ENCODE measurements at regions not wholly inside any gene's neighbourhood (a gene's known extent, or its start where the extent isn't known, plus 50 kb on each side); places are given as distances from the start of the nearest gene placed in this dataset.

GRCh38 chr1:58310469-58310868 is 236.1 kb downstream of the OMA1 start:
- Mint-ChIP-seq H3K27ac (no peak overlapping the region), H3K27me3 (no peaks in the 10 kb centered on the region), H3K9me3 (ENCODE audit: insufficient read depth) (no peaks in the 10 kb centered on the region), H3K4me3 (no peak overlapping the region), H3K4me1 (no peaks in the 10 kb centered on the region)
- Histone ChIP-seq H3K9ac (ENCODE audit: low read length) (no peak overlapping the region), H3K27me3 (replicated peaks in 1 of 4; ENCODE audit: control extremely low read depth in 1 of 4, control insufficient read depth in 3 of 4, insufficient read depth in 4 of 4, low read length in 3 of 4) (no peaks in the 10 kb centered on the region), H3K9me3 (ENCODE audit: control extremely low read depth in 1 of 3, control insufficient read depth in 2 of 3, insufficient read depth in 1 of 3, low read length in 2 of 3) (no peaks in the 10 kb centered on the region), H3K4me1 (ENCODE audit: control insufficient read depth in 2 of 2, insufficient read depth in 2 of 2, low read length in 2 of 2) (no peaks in the 10 kb centered on the region), H4K20me1 (ENCODE audit: control insufficient read depth, insufficient read depth, low read length, poor library complexity, severe bottlenecking) (no peaks in the 10 kb centered on the region), H2AFZ (ENCODE audit: insufficient read depth, low read depth, low read length, poor library complexity, severe bottlenecking) (no peak overlapping the region), H3K27ac (ENCODE audit: low read length in 2 of 2) (no peak overlapping the region), H3K79me2 (ENCODE audit: control insufficient read depth, insufficient read depth, low read length) (no peaks in the 10 kb centered on the region), H3K4me3 (ENCODE audit: control extremely low read depth in 1 of 5, extremely low read depth in 1 of 5, insufficient read depth in 1 of 5, low read depth in 2 of 5, low read length in 4 of 5) (no peak overlapping the region), H3K36me3 (replicated peaks in 1 of 2; ENCODE audit: control extremely low read depth in 1 of 2, control insufficient read depth in 1 of 2, extremely low read depth in 1 of 2, insufficient read depth in 2 of 2, low read length in 1 of 2) (no peaks in the 10 kb centered on the region), H3K4me2 (replicated peaks; ENCODE audit: low read depth, low read length, poor library complexity, severe bottlenecking) (no peak overlapping the region)
- CTCF ChIA-PET = no interaction called here
- 100% methylated on average over 1 of the region's 2 CpGs for WGBS (ENCODE audit: insufficient coverage)
- ATAC-seq (ENCODE audit: low read depth) = no peak
- intact Hi-C loops (cut with micrococcal nuclease) = no loop called here
- POLR2A ChIA-PET = no interaction called here
- no peak for DNase-seq
- TF ChIP-seq EZH2 (IDR thresholded peaks at IDR 0.05; ENCODE audit: borderline replicate concordance, insufficient read depth, low read depth, low read length, poor library complexity, severe bottlenecking) = no peak
- TF ChIP-seq, protein P1, sequence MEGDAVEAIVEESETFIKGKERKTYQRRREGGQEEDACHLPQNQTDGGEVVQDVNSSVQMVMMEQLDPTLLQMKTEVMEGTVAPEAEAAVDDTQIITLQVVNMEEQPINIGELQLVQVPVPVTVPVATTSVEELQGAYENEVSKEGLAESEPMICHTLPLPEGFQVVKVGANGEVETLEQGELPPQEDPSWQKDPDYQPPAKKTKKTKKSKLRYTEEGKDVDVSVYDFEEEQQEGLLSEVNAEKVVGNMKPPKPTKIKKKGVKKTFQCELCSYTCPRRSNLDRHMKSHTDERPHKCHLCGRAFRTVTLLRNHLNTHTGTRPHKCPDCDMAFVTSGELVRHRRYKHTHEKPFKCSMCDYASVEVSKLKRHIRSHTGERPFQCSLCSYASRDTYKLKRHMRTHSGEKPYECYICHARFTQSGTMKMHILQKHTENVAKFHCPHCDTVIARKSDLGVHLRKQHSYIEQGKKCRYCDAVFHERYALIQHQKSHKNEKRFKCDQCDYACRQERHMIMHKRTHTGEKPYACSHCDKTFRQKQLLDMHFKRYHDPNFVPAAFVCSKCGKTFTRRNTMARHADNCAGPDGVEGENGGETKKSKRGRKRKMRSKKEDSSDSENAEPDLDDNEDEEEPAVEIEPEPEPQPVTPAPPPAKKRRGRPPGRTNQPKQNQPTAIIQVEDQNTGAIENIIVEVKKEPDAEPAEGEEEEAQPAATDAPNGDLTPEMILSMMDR (IDR thresholded peaks at IDR 0.05) = no peak

GRCh38 chr1:58308206-58308605 is 238.3 kb downstream of the OMA1 start:
- H3K9ac ChIP-seq (ENCODE audit: low read length) = no peak overlapping the region
- no peak overlapping the region for H3K27ac Mint-ChIP-seq
- no peak for DNase-seq
- ATAC-seq (ENCODE audit: low read depth) = no peak
- H3K36me3 ChIP-seq (replicated peaks in 1 of 2; ENCODE audit: control extremely low read depth in 1 of 2, control insufficient read depth in 1 of 2, extremely low read depth in 1 of 2, insufficient read depth in 2 of 2, low read length in 1 of 2) = no peaks in the 10 kb centered on the region
- WGBS (ENCODE audit: insufficient coverage) = no CpG with 5 or more reads among the region's 1 CpG
- no peak overlapping the region for H3K4me3 Mint-ChIP-seq
- CTCF ChIA-PET = no interaction called here
- H3K27ac ChIP-seq (ENCODE audit: low read length in 2 of 2) = no peak overlapping the region
- H3K9me3 Mint-ChIP-seq (ENCODE audit: insufficient read depth) = no peaks in the 10 kb centered on the region
- H3K9me3 ChIP-seq (ENCODE audit: control extremely low read depth in 1 of 3, control insufficient read depth in 2 of 3, insufficient read depth in 1 of 3, low read length in 2 of 3) = no peaks in the 10 kb centered on the region
- no peaks in the 10 kb centered on the region for H3K79me2 ChIP-seq (ENCODE audit: control insufficient read depth, insufficient read depth, low read length)
- intact Hi-C loops (cut with micrococcal nuclease) = no loop called here
- no peaks in the 10 kb centered on the region for H3K27me3 ChIP-seq (replicated peaks in 1 of 4; ENCODE audit: control extremely low read depth in 1 of 4, control insufficient read depth in 3 of 4, insufficient read depth in 4 of 4, low read length in 3 of 4)
- no peaks in the 10 kb centered on the region for H4K20me1 ChIP-seq (ENCODE audit: control insufficient read depth, insufficient read depth, low read length, poor library complexity, severe bottlenecking)
- TF ChIP-seq, protein P1 (IDR thresholded peaks at IDR 0.05) = no peak
- TF ChIP-seq EZH2 (IDR thresholded peaks at IDR 0.05; ENCODE audit: borderline replicate concordance, insufficient read depth, low read depth, low read length, poor library complexity, severe bottlenecking) = no peak
- POLR2A ChIA-PET = no interaction called here
- no peak overlapping the region for H3K4me2 ChIP-seq (replicated peaks; ENCODE audit: low read depth, low read length, poor library complexity, severe bottlenecking)
- H3K4me1 Mint-ChIP-seq = no peaks in the 10 kb centered on the region
- no peaks in the 10 kb centered on the region for H3K27me3 Mint-ChIP-seq
- H2AFZ ChIP-seq (ENCODE audit: insufficient read depth, low read depth, low read length, poor library complexity, severe bottlenecking) = no peak overlapping the region
- no peak overlapping the region for H3K4me3 ChIP-seq (ENCODE audit: control extremely low read depth in 1 of 5, extremely low read depth in 1 of 5, insufficient read depth in 1 of 5, low read depth in 2 of 5, low read length in 4 of 5)
- no peaks in the 10 kb centered on the region for H3K4me1 ChIP-seq (ENCODE audit: control insufficient read depth in 2 of 2, insufficient read depth in 2 of 2, low read length in 2 of 2)
